GM19351 (cell line): ENCODE measurements at regions not wholly inside any gene's neighbourhood (a gene's known extent, or its start where the extent isn't known, plus 50 kb on each side); places are given as distances from the start of the nearest gene placed in this dataset.
"Not testable (repeated sequence)": the region's sequence is repeated elsewhere in the genome, so short reads cannot be mapped to it uniquely, and the experiment has no call there.

Source experiments
- ATAC-seq: cut with Tn5 transposase; IDR thresholded peaks from one replicate; pipeline ENCODE4 v1.9.1; 2021; ENCODE audit warnings: mild to moderate bottlenecking, moderate library complexity; ENCODE audit not compliant: unreplicated experiment

- ATAC-seq = no peak
Measured at GRCh38 chr12:44457465-44457864, 418.6 kb downstream of the NELL2 start.

- not testable (repeated sequence) for ATAC-seq
Measured at GRCh38 chr12:44454959-44455358, 421.2 kb downstream of the NELL2 start.

GRCh38 chr12:44446181-44446580 is 429.9 kb downstream of the NELL2 start:
- no peak for ATAC-seq

GRCh38 chr12:44441155-44441554 is 435.0 kb downstream of the NELL2 start:
- peak; percentile 76 for ATAC-seq
